IPS-15b (cell line): ENCODE measurements at regions not wholly inside any gene's neighbourhood (a gene's known extent, or its start where the extent isn't known, plus 50 kb on each side); places are given as distances from the start of the nearest gene placed in this dataset.

ENCODE experiments used
- H3K27me3 ChIP-seq: one replicate; pipeline ENCODE4 v1.6.1; 2013; ENCODE audit warnings: low read length; ENCODE audit not compliant: control insufficient read depth, insufficient read depth
- H3K36me3 ChIP-seq: one replicate; pipeline ENCODE4 v1.6.1; 2013; ENCODE audit warnings: low read length; ENCODE audit not compliant: control insufficient read depth, insufficient read depth
- H3K4me1 ChIP-seq: one replicate; pipeline ENCODE4 v1.6.1; 2013; ENCODE audit warnings: mild to moderate bottlenecking, low read length; ENCODE audit not compliant: control insufficient read depth, insufficient read depth
- H3K4me3 ChIP-seq: one replicate; pipeline ENCODE4 v1.5.1; 2013; ENCODE audit warnings: low read depth, low read length
- H3K9ac ChIP-seq: one replicate; pipeline ENCODE4 v1.6.1; 2013; ENCODE audit warnings: low read depth, mild to moderate bottlenecking, low read length
- H3K9me3 ChIP-seq: one replicate; pipeline ENCODE4 v1.6.1; 2013; ENCODE audit warnings: mild to moderate bottlenecking, low read length; ENCODE audit not compliant: control insufficient read depth, insufficient read depth

DNA sequence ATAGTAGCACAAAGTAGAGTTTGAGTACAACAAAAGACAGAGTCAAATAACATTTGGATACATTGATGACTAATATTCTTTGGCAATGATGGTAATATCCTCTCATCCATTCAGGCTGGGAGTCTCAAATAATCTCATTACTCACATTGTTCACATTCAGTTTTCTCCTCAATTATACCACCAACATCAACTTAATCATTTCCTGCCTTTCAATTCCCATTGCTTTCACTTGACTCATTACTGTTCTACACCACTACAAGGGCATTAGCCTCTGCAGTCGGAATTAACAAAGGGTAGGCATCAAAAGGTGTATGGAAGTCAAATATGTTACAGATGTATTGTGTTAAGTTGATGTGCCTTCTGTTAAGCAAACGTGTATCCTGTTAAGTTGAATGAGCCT, 518.4 kb upstream of the SLITRK1 start:
- H3K36me3 ChIP-seq = no peaks in the 10 kb centered on the region
- no peak overlapping the region for H3K4me3 ChIP-seq

GRCh38 chr13:84399320-84400085, 517.2 kb upstream of the SLITRK1 start:
- Histone ChIP-seq H3K9ac (no peak overlapping the region), H3K9me3 (peaks cover 3% of the 10 kb centered on the region), H3K4me1 (no peaks in the 10 kb centered on the region), H3K27me3 (no peaks in the 10 kb centered on the region), H3K4me3 (no peak overlapping the region), H3K36me3 (no peaks in the 10 kb centered on the region)

More for the DNA sequence above, 518.4 kb upstream of the SLITRK1 start:
- Histone ChIP-seq H3K4me1 (no peaks in the 10 kb centered on the region), H3K27me3 (no peaks in the 10 kb centered on the region), H3K9me3 (peaks cover 3% of the 10 kb centered on the region), H3K9ac (no peak overlapping the region)

DNA sequence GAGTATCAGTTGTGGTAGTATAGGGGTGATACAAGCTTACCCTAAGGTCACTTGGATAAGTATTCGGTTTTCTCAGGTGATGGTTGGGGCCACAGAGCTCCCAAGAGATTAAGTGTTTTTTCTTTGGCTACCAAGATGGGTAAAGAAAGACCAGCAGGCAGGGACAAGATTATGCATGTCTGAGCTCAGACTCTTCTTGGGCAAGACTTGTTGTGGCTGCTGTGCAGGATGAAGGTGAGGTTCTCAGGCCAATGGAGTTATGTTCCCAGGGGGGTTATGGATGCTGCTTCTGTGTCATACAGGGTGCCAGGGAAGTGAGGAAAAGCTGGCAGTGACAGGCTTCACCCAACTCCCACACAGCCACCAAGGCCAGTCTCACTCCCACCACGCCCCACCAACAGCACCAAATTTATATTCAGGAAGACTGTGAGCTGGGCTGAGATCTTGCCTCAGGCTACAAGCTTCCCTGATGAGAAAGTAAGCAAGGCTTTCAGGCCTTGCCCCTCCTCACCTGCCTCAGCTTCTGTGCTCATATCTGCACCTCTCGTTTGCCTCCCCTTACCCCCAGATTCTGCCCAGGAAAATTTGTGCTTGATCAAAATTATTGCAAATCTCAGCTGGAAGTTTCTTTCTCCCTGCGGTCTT, 511.8 kb upstream of the SLITRK1 start:
- H3K27me3 ChIP-seq = no peaks in the 10 kb centered on the region
- no peaks in the 10 kb centered on the region for H3K36me3 ChIP-seq
- no peak overlapping the region for H3K9ac ChIP-seq
- no peak overlapping the region for H3K4me3 ChIP-seq
- H3K9me3 ChIP-seq = no peaks in the 10 kb centered on the region
- H3K4me1 ChIP-seq = no peaks in the 10 kb centered on the region

GRCh38 chr13:84380866-84381265, 498.6 kb upstream of the SLITRK1 start:
- Histone ChIP-seq H3K4me1 (no peaks in the 10 kb centered on the region), H3K36me3 (no peaks in the 10 kb centered on the region), H3K27me3 (no peaks in the 10 kb centered on the region), H3K4me3 (no peak overlapping the region), H3K9me3 (no peaks in the 10 kb centered on the region), H3K9ac (no peak overlapping the region)

DNA sequence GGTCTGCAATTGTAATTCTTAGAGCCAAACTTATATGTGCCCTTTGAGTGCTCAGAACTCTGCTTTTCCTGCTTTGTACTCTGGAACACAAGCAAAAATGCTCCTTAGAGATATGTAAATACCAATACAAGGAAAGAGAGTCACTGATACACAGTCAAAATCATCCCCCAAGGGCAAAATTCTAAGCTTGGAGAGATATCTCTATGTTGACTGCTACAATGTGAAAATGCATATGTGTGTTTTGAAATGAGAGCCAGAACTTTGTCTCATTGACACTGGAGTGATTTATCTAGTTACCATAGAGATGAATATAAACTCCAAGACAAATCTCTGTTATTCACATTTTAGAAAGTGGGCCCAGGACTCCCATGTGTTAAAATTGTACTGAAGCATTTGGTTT, 494.8 kb upstream of the SLITRK1 start:
- Histone ChIP-seq H3K4me3 (no peak overlapping the region), H3K9me3 (no peaks in the 10 kb centered on the region), H3K27me3 (no peaks in the 10 kb centered on the region), H3K36me3 (no peaks in the 10 kb centered on the region), H3K9ac (no peak overlapping the region), H3K4me1 (no peaks in the 10 kb centered on the region)

- H3K9ac ChIP-seq = no peak overlapping the region
- H3K27me3 ChIP-seq = no peaks in the 10 kb centered on the region
- no peaks in the 10 kb centered on the region for H3K36me3 ChIP-seq
- no peaks in the 10 kb centered on the region for H3K4me1 ChIP-seq
- no peaks in the 10 kb centered on the region for H3K9me3 ChIP-seq
- H3K4me3 ChIP-seq = no peak overlapping the region
Observed at GRCh38 chr13:84366506-84366905, 484.2 kb upstream of the SLITRK1 start.

- no peaks in the 10 kb centered on the region for H3K27me3 ChIP-seq
- no peak overlapping the region for H3K4me3 ChIP-seq
- no peaks in the 10 kb centered on the region for H3K9me3 ChIP-seq
- H3K36me3 ChIP-seq = no peaks in the 10 kb centered on the region
- H3K4me1 ChIP-seq = no peaks in the 10 kb centered on the region
- no peak overlapping the region for H3K9ac ChIP-seq
Observed at GRCh38 chr13:84362777-84363176, 480.5 kb upstream of the SLITRK1 start.

DNA sequence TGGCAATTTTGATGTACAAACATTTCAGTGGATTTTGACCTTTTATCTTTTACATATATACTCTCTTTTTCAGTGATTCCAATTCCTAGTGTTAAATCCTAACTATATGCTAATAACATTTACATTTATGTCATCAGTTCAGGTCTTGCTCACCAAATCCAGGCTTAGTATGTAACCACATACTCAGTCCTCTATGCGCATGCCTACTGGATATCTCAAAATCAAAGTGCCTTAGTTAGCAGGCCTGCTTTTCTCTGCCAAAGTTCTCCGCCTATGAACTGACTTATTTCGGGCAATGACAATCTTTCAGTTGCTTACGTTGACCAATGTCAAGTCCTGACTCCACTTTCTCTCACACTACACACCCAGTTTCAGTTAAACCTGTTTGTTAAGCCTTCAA, 478.5 kb upstream of the SLITRK1 start:
- Histone ChIP-seq H3K9me3 (no peaks in the 10 kb centered on the region), H3K9ac (no peak overlapping the region), H3K27me3 (no peaks in the 10 kb centered on the region), H3K4me1 (no peaks in the 10 kb centered on the region), H3K4me3 (no peak overlapping the region), H3K36me3 (no peaks in the 10 kb centered on the region)

GRCh38 chr13:84358601-84359000, 476.3 kb upstream of the SLITRK1 start:
- no peaks in the 10 kb centered on the region for H3K36me3 ChIP-seq

GRCh38 chr13:84352946-84353345, 470.7 kb upstream of the SLITRK1 start:
- Histone ChIP-seq H3K27me3 (no peaks in the 10 kb centered on the region), H3K4me3 (no peak overlapping the region), H3K9ac (no peak overlapping the region), H3K9me3 (no peaks in the 10 kb centered on the region), H3K4me1 (no peaks in the 10 kb centered on the region), H3K36me3 (no peaks in the 10 kb centered on the region)

More at GRCh38 chr13:84358601-84359000, 476.3 kb upstream of the SLITRK1 start:
- H3K9me3 ChIP-seq = no peaks in the 10 kb centered on the region
- H3K4me1 ChIP-seq = no peaks in the 10 kb centered on the region
- no peak overlapping the region for H3K9ac ChIP-seq
- no peak overlapping the region for H3K4me3 ChIP-seq
- H3K27me3 ChIP-seq = no peaks in the 10 kb centered on the region

DNA sequence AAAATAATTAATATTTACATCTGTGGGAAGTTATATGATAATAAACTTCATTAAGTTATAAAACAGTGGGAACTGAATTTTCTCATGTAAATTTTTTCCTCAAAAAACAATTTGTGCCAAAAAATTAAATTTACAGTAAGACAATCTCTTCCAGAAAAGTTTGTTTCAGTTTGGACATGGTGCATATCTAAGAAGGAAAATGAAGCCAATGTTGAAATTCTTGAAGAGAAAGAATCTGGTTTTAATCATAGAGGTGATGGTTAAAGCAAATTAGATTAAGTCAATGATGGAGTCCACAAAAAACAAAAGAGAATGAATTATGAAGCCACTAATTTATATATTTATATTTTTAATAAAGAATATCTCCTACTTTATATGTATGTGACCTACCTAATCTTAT, 457.2 kb upstream of the SLITRK1 start:
- Histone ChIP-seq H3K36me3 (no peaks in the 10 kb centered on the region), H3K27me3 (no peaks in the 10 kb centered on the region), H3K4me1 (no peaks in the 10 kb centered on the region), H3K9me3 (no peaks in the 10 kb centered on the region), H3K9ac (no peak overlapping the region), H3K4me3 (no peak overlapping the region)

DNA sequence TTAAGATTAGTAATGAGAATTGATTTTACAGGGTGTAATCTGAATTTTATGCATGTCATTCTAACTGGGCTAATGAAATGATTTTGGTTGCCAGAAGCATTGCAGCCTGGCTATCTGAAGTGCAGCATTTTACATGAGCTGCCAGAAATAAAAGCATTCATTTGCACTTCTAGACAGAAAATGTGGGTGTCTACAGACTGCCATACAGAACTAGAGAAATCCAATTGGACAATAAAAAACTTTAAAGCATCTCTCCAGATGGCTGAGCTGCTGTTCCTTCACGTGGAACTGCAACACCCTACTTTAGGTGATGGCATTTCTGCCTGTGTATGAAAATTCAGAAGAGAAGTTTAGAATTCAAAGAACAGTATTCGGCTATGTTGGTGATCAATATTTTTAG, 450.1 kb upstream of the SLITRK1 start:
- H3K9me3 ChIP-seq = no peaks in the 10 kb centered on the region
- H3K4me3 ChIP-seq = no peak overlapping the region
- no peaks in the 10 kb centered on the region for H3K36me3 ChIP-seq
- H3K9ac ChIP-seq = no peak overlapping the region
- no peaks in the 10 kb centered on the region for H3K27me3 ChIP-seq
- peaks cover 3% of the 10 kb centered on the region for H3K4me1 ChIP-seq
